Stimulated activated CD4-positive, alpha-beta T cell treated with anti-CD3 and anti-CD28 coated beads, TNF-alpha, amount 100 ng/mL, for 4 hours (primary cell): ENCODE measurements at regions not wholly inside any gene's neighbourhood (a gene's known extent, or its start where the extent isn't known, plus 50 kb on each side); places are given as distances from the start of the nearest gene placed in this dataset.

Source experiments
- DNase-seq, 3 experiments: peaks; one replicate each; pipeline ENCODE4 v3.0.0-alpha.2; 2020; ENCODE audit warnings: low read depth in 3 of 3

- no peak for DNase-seq
Observed at GRCh38 chr2:145221032-145221431, 701.1 kb upstream of the ZEB2 start.

GRCh38 chr2:145220496-145220895 lies 700.6 kb upstream of the ZEB2 start:
- DNase-seq, result no peak

GRCh38 chr2:145207884-145208283 lies 688.0 kb upstream of the ZEB2 start:
- DNase-seq, result no peak

GRCh38 chr2:145206496-145207281 lies 686.8 kb upstream of the ZEB2 start:
- no peak for DNase-seq

- no peak for DNase-seq
Observed at GRCh38 chr2:145203891-145204290, 684.0 kb upstream of the ZEB2 start.

GRCh38 chr2:145199827-145200706 lies 680.1 kb upstream of the ZEB2 start:
- no peak for DNase-seq

GRCh38 chr2:145199042-145199441 lies 679.1 kb upstream of the ZEB2 start:
- no peak for DNase-seq

- DNase-seq, result no peak
Observed at GRCh38 chr2:145198555-145198954, 678.6 kb upstream of the ZEB2 start.

- DNase-seq, result no peak
Observed at GRCh38 chr2:145197944-145198343, 678.0 kb upstream of the ZEB2 start.

GRCh38 chr2:145194673-145195072 lies 674.8 kb upstream of the ZEB2 start:
- no peak for DNase-seq

GRCh38 chr2:145190031-145190703 lies 670.2 kb upstream of the ZEB2 start:
- DNase-seq, result no peak

GRCh38 chr2:145186303-145186702 lies 666.4 kb upstream of the ZEB2 start:
- no peak for DNase-seq

GRCh38 chr2:145185696-145186095 lies 665.8 kb upstream of the ZEB2 start:
- DNase-seq, result no peak

GRCh38 chr2:145184741-145185651 lies 665.1 kb upstream of the ZEB2 start:
- DNase-seq, result no peak

GRCh38 chr2:145169285-145169684 lies 649.4 kb upstream of the ZEB2 start:
- no peak for DNase-seq

- no peak for DNase-seq
Observed at GRCh38 chr2:145168091-145168490, 648.2 kb upstream of the ZEB2 start.

- DNase-seq, result no peak
Observed at GRCh38 chr2:145166731-145167302, 646.9 kb upstream of the ZEB2 start.

GRCh38 chr2:145161656-145162055 lies 641.7 kb upstream of the ZEB2 start:
- DNase-seq, result no peak

GRCh38 chr2:145160855-145161254 lies 640.9 kb upstream of the ZEB2 start:
- DNase-seq, result no peak

- DNase-seq, result no peak
Observed at GRCh38 chr2:145159676-145160075, 639.8 kb upstream of the ZEB2 start.
